ENCODE measurements at regions not wholly inside any gene's neighbourhood (a gene's known extent, or its start where the extent isn't known, plus 50 kb on each side); places are given as distances from the start of the nearest gene placed in this dataset.

DNA sequence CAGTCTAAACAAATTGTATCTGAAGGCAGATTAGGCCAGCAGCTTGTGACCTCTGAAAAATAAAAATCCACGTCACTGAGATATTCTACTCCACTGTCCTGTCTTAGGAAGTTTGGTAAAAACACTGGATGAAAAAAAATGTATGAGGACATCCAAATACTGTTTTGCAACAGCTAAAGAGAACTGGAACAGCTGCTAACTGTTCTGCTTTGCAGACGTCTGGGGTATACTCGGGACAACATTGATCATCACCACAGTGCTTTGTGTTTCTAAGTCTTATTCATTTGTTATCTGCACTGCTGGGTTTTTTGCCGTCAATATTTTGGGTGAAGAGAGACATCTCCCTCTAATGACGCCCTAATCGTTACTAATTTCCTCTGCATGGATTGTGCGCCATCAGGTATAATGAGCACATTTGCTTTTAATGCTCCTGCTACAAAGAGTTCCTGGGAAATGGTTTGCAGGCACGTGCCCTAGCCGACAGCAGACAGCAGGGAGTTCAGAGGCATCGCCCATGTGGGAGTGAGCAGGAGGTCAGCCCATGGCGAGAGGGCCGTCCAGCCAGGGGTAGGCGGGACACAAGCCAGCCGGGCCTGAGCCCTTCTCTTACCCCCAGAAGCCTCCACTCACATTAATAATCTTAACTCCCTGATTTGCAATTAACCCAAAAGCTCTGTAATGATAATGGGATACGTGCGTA lies 87.0 kb downstream of the CBLN1 start:
- TF ChIP-seq, protein P1, sequence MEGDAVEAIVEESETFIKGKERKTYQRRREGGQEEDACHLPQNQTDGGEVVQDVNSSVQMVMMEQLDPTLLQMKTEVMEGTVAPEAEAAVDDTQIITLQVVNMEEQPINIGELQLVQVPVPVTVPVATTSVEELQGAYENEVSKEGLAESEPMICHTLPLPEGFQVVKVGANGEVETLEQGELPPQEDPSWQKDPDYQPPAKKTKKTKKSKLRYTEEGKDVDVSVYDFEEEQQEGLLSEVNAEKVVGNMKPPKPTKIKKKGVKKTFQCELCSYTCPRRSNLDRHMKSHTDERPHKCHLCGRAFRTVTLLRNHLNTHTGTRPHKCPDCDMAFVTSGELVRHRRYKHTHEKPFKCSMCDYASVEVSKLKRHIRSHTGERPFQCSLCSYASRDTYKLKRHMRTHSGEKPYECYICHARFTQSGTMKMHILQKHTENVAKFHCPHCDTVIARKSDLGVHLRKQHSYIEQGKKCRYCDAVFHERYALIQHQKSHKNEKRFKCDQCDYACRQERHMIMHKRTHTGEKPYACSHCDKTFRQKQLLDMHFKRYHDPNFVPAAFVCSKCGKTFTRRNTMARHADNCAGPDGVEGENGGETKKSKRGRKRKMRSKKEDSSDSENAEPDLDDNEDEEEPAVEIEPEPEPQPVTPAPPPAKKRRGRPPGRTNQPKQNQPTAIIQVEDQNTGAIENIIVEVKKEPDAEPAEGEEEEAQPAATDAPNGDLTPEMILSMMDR (IDR thresholded peaks at IDR 0.05; ENCODE audit: poor library complexity): no peak
- TF ChIP-seq EZH2 (IDR thresholded peaks at IDR 0.05; ENCODE audit: borderline replicate concordance): no peak
- no peak for TF ChIP-seq EZH2phosphoT487 (IDR thresholded peaks at IDR 0.05; ENCODE audit: low read depth, severe bottlenecking, unreplicated experiment)

All from hepatocyte (in vitro differentiated cells).